ENCODE measurements at regions not wholly inside any gene's neighbourhood (a gene's known extent, or its start where the extent isn't known, plus 50 kb on each side); places are given as distances from the start of the nearest gene placed in this dataset.
"Not testable (repeated sequence)": the region's sequence is repeated elsewhere in the genome, so short reads cannot be mapped to it uniquely, and the experiment has no call there.

DNA sequence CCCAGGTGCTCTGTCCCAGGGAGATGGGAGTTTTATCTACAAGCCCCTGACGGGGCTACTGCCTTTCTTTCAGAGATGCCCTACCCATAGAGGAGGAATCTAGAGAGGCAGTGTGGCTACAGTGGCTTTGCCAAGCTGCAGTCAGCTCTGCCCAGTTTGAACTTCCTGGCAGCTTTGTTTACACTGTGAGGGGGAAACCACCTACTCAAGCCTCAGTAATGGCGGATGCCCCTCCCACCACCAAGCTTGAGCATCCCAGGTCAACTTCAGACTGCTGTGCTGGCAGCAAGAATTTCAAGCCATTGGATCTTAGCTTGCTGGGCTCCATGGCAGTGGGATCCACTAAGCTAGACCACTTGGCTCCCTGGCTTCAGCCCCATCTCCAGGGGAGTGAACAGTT is 53.1 kb upstream of the TMEM252 start:
- POLR2A ChIA-PET = interaction anchor here (0.7 kb wide), 1 partner anchor 21 kb away, joined by 4 read pairs; no protein-coding TSS in a partner anchor
- CTCF ChIA-PET = not testable (repeated sequence)

DNA sequence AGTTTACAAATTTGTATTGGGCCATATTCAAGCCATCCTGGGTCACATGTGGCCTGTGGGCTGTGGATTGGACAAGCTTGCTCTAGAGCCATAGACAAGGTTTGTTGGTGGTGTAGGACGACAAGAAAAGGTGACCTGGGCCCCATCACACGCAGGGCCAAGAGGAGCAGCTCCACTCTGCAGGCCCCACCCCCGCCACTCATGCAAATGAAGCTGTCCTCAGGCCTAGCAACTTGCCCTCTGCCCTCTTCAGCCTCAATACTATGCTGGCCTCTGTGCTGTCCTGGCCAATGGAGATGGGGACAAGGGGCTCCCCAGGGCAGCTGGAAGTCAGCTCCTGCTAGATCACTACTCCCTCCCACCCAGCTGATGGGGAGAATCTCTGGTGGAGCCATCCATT is 55.2 kb upstream of the TMEM252 start:
- DNase-seq (ENCODE audit: low read depth, low spot score) = no peak
- ChIA-PET POLR2A (interaction anchor here (0.6 kb wide), 1 partner anchor 301 kb away, joined by 8 read pairs; no protein-coding TSS in a partner anchor), CTCF (interaction anchor here (0.6 kb wide), 2 partner anchors 12 to 404 kb away, joined by 3 read pairs; no protein-coding TSS in a partner anchor)
- H3K9me3 ChIP-seq (ENCODE audit: control insufficient read depth, insufficient read depth, low read length) = no peaks in the 10 kb centered on the region
- H3K4me3 ChIP-seq (ENCODE audit: low read depth, low read length) = no peak overlapping the region
- H3K27ac ChIP-seq (ENCODE audit: low read depth, low read length) = no peak overlapping the region
- H3K27me3 ChIP-seq (ENCODE audit: control insufficient read depth, insufficient read depth, low read length) = no peaks in the 10 kb centered on the region
- TF ChIP-seq, protein P1, sequence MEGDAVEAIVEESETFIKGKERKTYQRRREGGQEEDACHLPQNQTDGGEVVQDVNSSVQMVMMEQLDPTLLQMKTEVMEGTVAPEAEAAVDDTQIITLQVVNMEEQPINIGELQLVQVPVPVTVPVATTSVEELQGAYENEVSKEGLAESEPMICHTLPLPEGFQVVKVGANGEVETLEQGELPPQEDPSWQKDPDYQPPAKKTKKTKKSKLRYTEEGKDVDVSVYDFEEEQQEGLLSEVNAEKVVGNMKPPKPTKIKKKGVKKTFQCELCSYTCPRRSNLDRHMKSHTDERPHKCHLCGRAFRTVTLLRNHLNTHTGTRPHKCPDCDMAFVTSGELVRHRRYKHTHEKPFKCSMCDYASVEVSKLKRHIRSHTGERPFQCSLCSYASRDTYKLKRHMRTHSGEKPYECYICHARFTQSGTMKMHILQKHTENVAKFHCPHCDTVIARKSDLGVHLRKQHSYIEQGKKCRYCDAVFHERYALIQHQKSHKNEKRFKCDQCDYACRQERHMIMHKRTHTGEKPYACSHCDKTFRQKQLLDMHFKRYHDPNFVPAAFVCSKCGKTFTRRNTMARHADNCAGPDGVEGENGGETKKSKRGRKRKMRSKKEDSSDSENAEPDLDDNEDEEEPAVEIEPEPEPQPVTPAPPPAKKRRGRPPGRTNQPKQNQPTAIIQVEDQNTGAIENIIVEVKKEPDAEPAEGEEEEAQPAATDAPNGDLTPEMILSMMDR (IDR thresholded peaks at IDR 0.05; ENCODE audit: low read depth, low read length) = no peak

More for the DNA sequence above, 53.1 kb upstream of the TMEM252 start:
- H3K27me3 ChIP-seq (ENCODE audit: control insufficient read depth, insufficient read depth, low read length); H3K4me3 ChIP-seq (ENCODE audit: low read depth, low read length); DNase-seq (ENCODE audit: low read depth, low spot score); H3K27ac ChIP-seq (ENCODE audit: low read depth, low read length); H3K9me3 ChIP-seq (ENCODE audit: control insufficient read depth, insufficient read depth, low read length): not testable (repeated sequence)

DNA sequence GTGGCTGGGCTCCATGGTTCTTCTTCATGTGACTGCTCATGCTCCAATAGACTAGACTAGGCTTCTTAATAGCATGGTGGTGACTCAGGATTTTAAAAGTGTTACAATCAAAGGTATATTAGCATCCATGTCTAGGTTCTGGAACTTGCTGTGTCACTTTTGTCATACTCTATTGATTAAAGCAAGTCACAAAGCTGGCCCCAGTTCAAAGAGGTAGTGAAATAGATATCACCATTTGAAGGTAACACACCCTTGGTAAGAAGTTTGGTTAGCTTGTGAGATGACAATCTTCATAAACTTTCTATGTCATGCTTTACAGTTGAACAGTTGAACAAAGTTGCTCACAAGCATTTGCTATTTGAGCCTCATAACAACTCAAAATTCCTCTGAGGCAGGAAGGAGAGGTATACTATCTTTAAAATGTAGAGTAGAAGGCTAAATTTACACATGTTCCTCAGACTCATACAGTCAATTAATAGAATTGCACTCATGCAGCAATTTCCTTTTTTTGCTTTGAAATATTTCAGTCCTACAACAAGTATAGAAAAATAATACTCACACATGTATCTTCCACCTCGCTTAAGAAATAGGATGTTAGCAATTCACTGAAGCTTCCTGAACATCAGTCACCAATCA is 56.8 kb upstream of the TMEM252 start:
- H3K9me3 ChIP-seq (ENCODE audit: control insufficient read depth, insufficient read depth, low read length) = no peaks in the 10 kb centered on the region
- no peaks in the 10 kb centered on the region for H3K27me3 ChIP-seq (ENCODE audit: control insufficient read depth, insufficient read depth, low read length)
- H3K27ac ChIP-seq (ENCODE audit: low read depth, low read length) = no peak overlapping the region
- TF ChIP-seq, protein P1 (IDR thresholded peaks at IDR 0.05; ENCODE audit: low read depth, low read length) = no peak
- no peak for DNase-seq (ENCODE audit: low read depth, low spot score)
- ChIA-PET POLR2A (no interaction called here), CTCF (interaction anchor here (1.9 kb wide), 1 partner anchor 14 kb away, joined by 5 read pairs; no protein-coding TSS in a partner anchor)
- no peak overlapping the region for H3K4me3 ChIP-seq (ENCODE audit: low read depth, low read length)

DNA sequence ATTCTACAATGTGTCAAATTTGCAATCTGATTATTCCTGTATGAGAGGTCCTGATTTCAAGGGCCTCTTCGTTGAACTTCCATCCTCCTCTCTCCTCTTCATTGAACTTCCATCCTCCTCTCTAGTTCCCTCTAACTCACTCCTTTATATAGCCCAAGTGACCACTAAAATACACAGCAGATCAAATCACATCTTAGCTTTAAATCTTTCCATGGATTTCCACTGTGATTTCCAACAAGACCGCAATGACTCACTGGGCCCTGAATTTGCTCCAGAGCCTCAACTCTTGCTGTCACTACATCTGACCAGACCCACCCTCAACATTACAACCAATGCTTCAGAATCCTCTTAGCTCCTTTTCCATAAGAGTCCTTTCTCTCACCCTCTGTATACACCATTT is 59.1 kb upstream of the TMEM252 start:
- H3K27me3 ChIP-seq (ENCODE audit: control insufficient read depth, insufficient read depth, low read length) = no peaks in the 10 kb centered on the region
- CTCF ChIA-PET = interaction anchor here (0.6 kb wide), 1 partner anchor 8 kb away, joined by 3 read pairs; no protein-coding TSS in a partner anchor
- no peak overlapping the region for H3K27ac ChIP-seq (ENCODE audit: low read depth, low read length)
- TF ChIP-seq, protein P1 (IDR thresholded peaks at IDR 0.05; ENCODE audit: low read depth, low read length) = no peak
- no peaks in the 10 kb centered on the region for H3K9me3 ChIP-seq (ENCODE audit: control insufficient read depth, insufficient read depth, low read length)
- no peak overlapping the region for H3K4me3 ChIP-seq (ENCODE audit: low read depth, low read length)
- POLR2A ChIA-PET = no interaction called here
- DNase-seq (ENCODE audit: low read depth, low spot score) = no peak

DNA sequence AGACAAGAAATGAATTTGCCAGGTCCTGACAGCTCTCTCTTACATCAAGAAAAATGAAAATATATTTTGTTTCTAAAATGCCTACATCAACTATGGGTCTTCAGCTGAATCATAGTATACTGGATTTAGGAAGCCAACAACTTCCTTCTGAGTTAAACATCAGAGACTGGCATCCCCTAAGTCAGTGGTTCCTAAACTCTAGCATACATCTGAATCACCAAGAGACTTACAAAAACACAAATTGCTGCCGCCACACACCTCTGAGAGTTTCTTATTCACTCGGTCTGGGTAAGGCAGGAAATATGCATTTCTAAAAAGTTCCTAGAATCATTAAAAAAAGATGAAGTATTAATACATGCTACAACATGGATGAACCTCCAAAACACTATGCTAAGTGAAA is 60.4 kb upstream of the TMEM252 start:
- TF ChIP-seq, protein P1 (IDR thresholded peaks at IDR 0.05; ENCODE audit: low read depth, low read length) = no peak
- CTCF ChIA-PET = no interaction called here
- Histone ChIP-seq H3K27me3 (ENCODE audit: control insufficient read depth, insufficient read depth, low read length) (no peaks in the 10 kb centered on the region), H3K9me3 (ENCODE audit: control insufficient read depth, insufficient read depth, low read length) (no peaks in the 10 kb centered on the region), H3K4me3 (ENCODE audit: low read depth, low read length) (no peak overlapping the region), H3K27ac (ENCODE audit: low read depth, low read length) (no peak overlapping the region)
- POLR2A ChIA-PET = no interaction called here
- DNase-seq (ENCODE audit: low read depth, low spot score) = no peak

Data from AG04450 (cell line).